Testis (tissue), 2 donors: ENCODE measurements at regions not wholly inside any gene's neighbourhood (a gene's known extent, or its start where the extent isn't known, plus 50 kb on each side); places are given as distances from the start of the nearest gene placed in this dataset.
A peak's percentile ranks its signal among the peaks of the same experiment; 100 is the strongest.

Experiments used
- DNase-seq: peaks from one replicate; pipeline ENCODE4 v3.0.0-alpha.2; 2019
- H3K27ac ChIP-seq, 2 donors: fragments of 200-600 bp; sonication (generic); one replicate each; pipeline ENCODE4 v1.5.1; 2019
- H3K27me3 ChIP-seq: fragments of 200-600 bp; sonication (generic); one replicate; pipeline ENCODE4 v1.5.1; 2019
- H3K36me3 ChIP-seq: fragments of 200-600 bp; sonication (generic); one replicate; pipeline ENCODE4 v1.5.1; 2017; ENCODE audit warnings: low read depth; ENCODE audit errors: missing control alignments
- H3K4me1 ChIP-seq: fragments of 200-600 bp; sonication (generic); one replicate; pipeline ENCODE4 v1.5.1; 2019
- H3K4me3 ChIP-seq, 2 donors: fragments of 200-600 bp; sonication (generic); one replicate each; pipeline ENCODE4 v1.5.1; 2017 to 2019
- H3K9me3 ChIP-seq: fragments of 200-600 bp; sonication (generic); one replicate; pipeline ENCODE4 v1.5.1; 2017
- CTCF ChIP-seq, 3 experiments: fragments of 450-650 bp in 2 of 3; fragments of 200-600 bp in 1 of 3; sonication (generic) in 1 of 3; IDR thresholded peaks; one replicate each; pipeline ENCODE4 v1.5.1; 2016 to 2019; ENCODE audit warnings: antibody characterized with exemption in 3 of 3, mild to moderate bottlenecking in 2 of 3, moderate library complexity in 1 of 3
- POLR2A ChIP-seq: fragments of 450-650 bp; IDR thresholded peaks from one replicate; pipeline ENCODE4 v1.6.1; 2017; ENCODE audit warnings: antibody characterized with exemption, mild to moderate bottlenecking, moderate library complexity
- whole genome bisulfite sequencing, 2 donors: methylation state at CpG; one replicate each; pipeline ENCODE4 v1.1.5; 2018; 5-methylcytosine and 5-hydroxymethylcytosine counted together
- intact Hi-C: fragments of 100-400 bp; cut with DNase I; formaldehyde crosslinking; loops from one replicate; pipeline ENCODE4 v1.15.1; 2023; ENCODE audit warnings: low total_unique reads

GRCh38 chr2:66925128-66925527 lies 472.0 kb upstream of the ETAA1 start:
- 92 to 93% methylated on average over 1 of the region's 1 CpG for WGBS, 2 donors
- no peak overlapping the region for H3K27ac ChIP-seq
- intact Hi-C loops = no loop called here
- no peaks in the 10 kb centered on the region for H3K36me3 ChIP-seq
- H3K4me3 ChIP-seq = no peak overlapping the region
- H3K9me3 ChIP-seq = no peaks in the 10 kb centered on the region
- H3K27me3 ChIP-seq = no peaks in the 10 kb centered on the region
- DNase-seq = no peak
- no peaks in the 10 kb centered on the region for H3K4me1 ChIP-seq
- TF ChIP-seq POLR2A (no peak), CTCF (IDR thresholded peaks at IDR 0.05) (no peak)

- Histone ChIP-seq H3K4me3 (no peak overlapping the region), H3K27me3 (no peaks in the 10 kb centered on the region), H3K4me1 (no peaks in the 10 kb centered on the region), H3K36me3 (no peaks in the 10 kb centered on the region), H3K27ac (no peak overlapping the region), H3K9me3 (no peaks in the 10 kb centered on the region)
- intact Hi-C loops = no loop called here
- TF ChIP-seq POLR2A = no peak
- no peak for TF ChIP-seq CTCF (IDR thresholded peaks at IDR 0.05)
- no peak for DNase-seq
- 82 to 87% methylated on average over 6 of the region's 6 CpGs for WGBS, 2 donors
Observed at GRCh38 chr2:66926594-66927112, 470.5 kb upstream of the ETAA1 start.

GRCh38 chr2:66929632-66930338 lies 467.3 kb upstream of the ETAA1 start:
- DNase-seq = peak; percentile 86
- Histone ChIP-seq H3K9me3 (no peaks in the 10 kb centered on the region), H3K4me3 (no peak overlapping the region), H3K36me3 (no peaks in the 10 kb centered on the region), H3K27me3 (no peaks in the 10 kb centered on the region), H3K4me1 (no peaks in the 10 kb centered on the region), H3K27ac (no peak overlapping the region)
- intact Hi-C loops = no loop called here
- TF ChIP-seq POLR2A (no peak), CTCF (IDR thresholded peaks at IDR 0.05) (no peak)
- 45 to 53% methylated on average over 8 of the region's 8 CpGs for WGBS, 2 donors

GRCh38 chr2:66930339-66931220 lies 466.6 kb upstream of the ETAA1 start:
- H3K4me3 ChIP-seq = no peak overlapping the region
- H3K36me3 ChIP-seq = no peaks in the 10 kb centered on the region
- TF ChIP-seq POLR2A (no peak), CTCF (IDR thresholded peaks at IDR 0.05) (no peak)
- intact Hi-C loops = no loop called here
- DNase-seq = no peak
- no peak overlapping the region for H3K27ac ChIP-seq
- no peaks in the 10 kb centered on the region for H3K9me3 ChIP-seq
- H3K4me1 ChIP-seq = no peaks in the 10 kb centered on the region
- no peaks in the 10 kb centered on the region for H3K27me3 ChIP-seq
- whole genome bisulfite sequencing, 2 donors = 57 to 65% methylated on average over 3 of the region's 3 CpGs
